Ovary (tissue), 7 donors: ENCODE measurements at regions not wholly inside any gene's neighbourhood (a gene's known extent, or its start where the extent isn't known, plus 50 kb on each side); places are given as distances from the start of the nearest gene placed in this dataset.

Experiments used
- DNase-seq, 5 donors: peaks; one replicate each; pipeline ENCODE4 v3.0.0-alpha.2; 2019 to 2020
- H3K27ac ChIP-seq, 2 donors: fragments of 200-600 bp; one replicate each; pipeline versions ENCODE4 v1.5.1 to v1.8.0; 2019 to 2022
- H3K27me3 ChIP-seq: fragments of 200-600 bp; one replicate; pipeline ENCODE4 v1.8.0; 2022
- H3K36me3 ChIP-seq: fragments of 200-600 bp; sonication (generic); one replicate; pipeline ENCODE4 v1.5.1; 2019
- H3K4me1 ChIP-seq: one replicate; pipeline ENCODE4 v1.8.1; 2013; ENCODE audit warnings: mild to moderate bottlenecking, moderate library complexity; ENCODE audit not compliant: insufficient read depth
- H3K4me3 ChIP-seq: fragments of 200-600 bp; sonication (generic); one replicate; pipeline ENCODE4 v1.5.1; 2017
- H3K9me3 ChIP-seq, 2 donors: fragments of 200-600 bp in 1 of 2; sonication (generic) in 1 of 2; one replicate each; pipeline versions ENCODE4 v1.5.1 to v1.8.1; 2013 to 2019; ENCODE audit warnings: mild to moderate bottlenecking in 1 of 2, moderate library complexity in 1 of 2
- EP300 ChIP-seq: sonication (generic); formaldehyde crosslinking; IDR thresholded peaks from one replicate; pipeline ENCODE4 v1.6.1; 2017; ENCODE audit warnings: antibody characterized with exemption
- POLR2A ChIP-seq: fragments of 450-650 bp; IDR thresholded peaks from one replicate; pipeline ENCODE4 v1.6.1; 2017; ENCODE audit warnings: antibody characterized with exemption, mild to moderate bottlenecking, moderate library complexity
- WGBS, 3 donors: extraction: QIAGEN DNeasy Blood & Tissue Kit in 1 of 3; methylation state at CpG; one replicate each; pipeline versions ENCODE4 v1.1.5 to v1.1.7; 2013 to 2017; 5-methylcytosine and 5-hydroxymethylcytosine counted together
- intact Hi-C, 4 donors: fragments of 100-400 bp; cut with DNase I; formaldehyde crosslinking; loops; one replicate each; pipeline versions ENCODE4 v1.11.0 to v1.15.1; 2022 to 2023
- TF ChIP-seq, protein P1 (sequence below), 3 donors: fragments of 450-650 bp in 2 of 3; fragments of 200-600 bp in 1 of 3; IDR thresholded peaks; one replicate each; pipeline versions ENCODE4 v1.5.1 to v1.8.0; 2016 to 2022; ENCODE audit warnings: antibody characterized with exemption in 3 of 3, mild to moderate bottlenecking in 1 of 3
- donor health status: DM: no; HTN: no; CAD: no; lungs with moderate emphysema.
- donor health status: DM: no; HTN: no; CAD: no.
- donor health status: Bipolar disorder and iron deficiency.
- donor health status: DM: no; HTN: no; CAD: no.
- donor health status: DM: yes; HTN: yes; CAD: no.

DNA sequence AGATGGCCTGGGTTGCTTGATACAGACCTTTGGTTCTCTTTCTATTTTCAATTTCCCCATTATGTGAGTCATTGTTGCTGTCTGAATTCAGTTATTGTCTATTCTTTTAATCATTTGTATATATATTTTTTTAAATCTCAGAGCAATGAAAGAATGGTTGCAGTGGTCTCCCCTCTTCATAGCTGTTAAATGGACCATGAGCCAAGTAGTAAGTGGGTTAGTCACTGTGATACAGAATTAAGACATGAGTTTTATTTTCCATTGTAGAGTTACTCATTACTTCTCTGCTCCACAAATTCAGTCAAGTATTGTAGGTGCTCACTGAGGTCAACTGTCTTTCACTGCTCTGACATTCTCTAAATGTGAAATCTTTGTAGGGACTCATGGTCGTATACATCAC lies 174.6 kb upstream of the GRAMD2B start:
- no peak for DNase-seq
- Histone ChIP-seq H3K4me1 (no peaks in the 10 kb centered on the region), H3K9me3 (no peaks in the 10 kb centered on the region), H3K36me3 (no peaks in the 10 kb centered on the region), H3K27me3 (no peaks in the 10 kb centered on the region), H3K4me3 (no peak overlapping the region), H3K27ac (no peak overlapping the region)
- intact Hi-C loops = no loop called here
- TF ChIP-seq EP300 (no peak), POLR2A (no peak)
- TF ChIP-seq, protein P1, sequence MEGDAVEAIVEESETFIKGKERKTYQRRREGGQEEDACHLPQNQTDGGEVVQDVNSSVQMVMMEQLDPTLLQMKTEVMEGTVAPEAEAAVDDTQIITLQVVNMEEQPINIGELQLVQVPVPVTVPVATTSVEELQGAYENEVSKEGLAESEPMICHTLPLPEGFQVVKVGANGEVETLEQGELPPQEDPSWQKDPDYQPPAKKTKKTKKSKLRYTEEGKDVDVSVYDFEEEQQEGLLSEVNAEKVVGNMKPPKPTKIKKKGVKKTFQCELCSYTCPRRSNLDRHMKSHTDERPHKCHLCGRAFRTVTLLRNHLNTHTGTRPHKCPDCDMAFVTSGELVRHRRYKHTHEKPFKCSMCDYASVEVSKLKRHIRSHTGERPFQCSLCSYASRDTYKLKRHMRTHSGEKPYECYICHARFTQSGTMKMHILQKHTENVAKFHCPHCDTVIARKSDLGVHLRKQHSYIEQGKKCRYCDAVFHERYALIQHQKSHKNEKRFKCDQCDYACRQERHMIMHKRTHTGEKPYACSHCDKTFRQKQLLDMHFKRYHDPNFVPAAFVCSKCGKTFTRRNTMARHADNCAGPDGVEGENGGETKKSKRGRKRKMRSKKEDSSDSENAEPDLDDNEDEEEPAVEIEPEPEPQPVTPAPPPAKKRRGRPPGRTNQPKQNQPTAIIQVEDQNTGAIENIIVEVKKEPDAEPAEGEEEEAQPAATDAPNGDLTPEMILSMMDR (IDR thresholded peaks at IDR 0.05) = no peak
- WGBS, 3 donors = 70 to 87% (median 79%) methylated on average over 1 of the region's 1 CpG

DNA sequence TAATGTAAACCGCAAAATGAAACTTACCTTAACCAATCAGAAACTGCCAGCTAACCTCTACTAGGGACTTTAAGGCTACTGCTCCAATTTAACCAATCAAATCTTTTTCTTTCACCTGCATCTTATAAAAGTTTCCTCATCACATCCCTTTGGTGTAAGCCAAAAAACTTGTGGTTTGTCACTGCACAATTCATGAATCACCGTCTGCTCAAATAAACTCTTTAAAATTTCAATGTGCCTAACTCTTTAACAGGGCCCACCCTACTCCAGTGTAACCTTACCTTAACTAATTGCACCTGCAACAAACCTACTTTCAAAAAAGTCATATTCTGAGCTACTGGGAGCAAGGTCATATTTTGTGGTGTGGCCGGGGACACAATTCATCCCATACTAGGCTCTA lies 172.2 kb upstream of the GRAMD2B start:
- no peak overlapping the region for H3K27ac ChIP-seq
- no peaks in the 10 kb centered on the region for H3K9me3 ChIP-seq
- 95 to 96% (median 95%) methylated on average over 3 of the region's 3 CpGs for WGBS, 3 donors
- H3K27me3 ChIP-seq = no peaks in the 10 kb centered on the region
- no peaks in the 10 kb centered on the region for H3K4me1 ChIP-seq
- no peak for DNase-seq
- no peak overlapping the region for H3K4me3 ChIP-seq
- intact Hi-C loops = no loop called here
- TF ChIP-seq, protein P1 (IDR thresholded peaks at IDR 0.05) = no peak
- TF ChIP-seq POLR2A = no peak
- TF ChIP-seq EP300 = no peak
- no peaks in the 10 kb centered on the region for H3K36me3 ChIP-seq

DNA sequence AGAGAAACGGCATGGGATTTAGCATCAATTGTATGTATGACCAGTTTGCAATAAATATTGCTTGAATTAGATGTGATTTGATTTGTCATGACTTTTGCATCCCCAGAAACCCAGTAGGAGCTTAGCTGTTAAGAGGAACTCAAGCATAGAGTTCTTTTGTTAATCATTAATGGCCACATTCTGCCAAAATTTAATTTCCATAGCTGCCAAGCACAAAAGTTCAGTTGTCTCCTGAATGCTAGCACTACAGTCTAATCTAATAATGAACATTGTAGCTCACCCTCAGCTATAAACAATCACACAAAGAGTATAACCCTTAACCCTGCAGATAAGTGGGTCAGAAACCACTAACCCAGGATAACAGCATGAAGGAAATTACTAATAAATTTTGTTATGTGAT lies 169.8 kb upstream of the GRAMD2B start:
- TF ChIP-seq EP300 (no peak), POLR2A (no peak)
- TF ChIP-seq, protein P1 (IDR thresholded peaks at IDR 0.05) = no peak
- Histone ChIP-seq H3K36me3 (no peaks in the 10 kb centered on the region), H3K9me3 (no peaks in the 10 kb centered on the region), H3K27me3 (no peaks in the 10 kb centered on the region), H3K4me1 (no peaks in the 10 kb centered on the region), H3K4me3 (no peak overlapping the region), H3K27ac (no peak overlapping the region)
- DNase-seq = no peak
- intact Hi-C loops = no loop called here
- WGBS, 3 donors = 76 to 94% (median 86%) methylated on average over 1 of the region's 1 CpG

DNA sequence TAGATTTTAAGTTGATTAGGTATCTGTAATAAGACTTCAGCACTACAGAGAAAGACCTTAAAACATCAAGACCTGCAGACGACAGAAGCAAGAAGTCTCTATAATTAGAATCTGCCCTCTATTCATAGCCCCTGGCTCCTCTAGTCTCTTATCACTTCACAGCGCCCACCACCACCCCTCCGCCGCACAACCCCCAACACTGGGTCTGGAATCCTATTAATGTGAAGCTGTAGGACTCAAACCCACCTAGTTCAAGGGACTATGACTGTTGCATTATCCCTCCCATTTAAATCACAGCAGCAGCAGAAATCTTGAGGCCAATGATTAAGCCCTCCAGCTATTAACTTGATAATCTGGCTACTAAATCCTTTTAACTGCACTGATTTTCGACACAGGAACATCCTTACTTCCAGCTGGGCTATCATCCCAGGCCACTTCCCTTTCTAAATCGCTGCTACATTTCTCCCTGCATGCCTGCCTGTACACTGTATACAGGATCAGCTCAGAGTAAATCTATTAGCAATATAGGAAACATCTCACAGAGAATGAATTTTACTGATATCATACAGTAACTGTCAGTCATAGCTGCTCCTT lies 159.5 kb upstream of the GRAMD2B start:
- Histone ChIP-seq H3K36me3 (no peaks in the 10 kb centered on the region), H3K27me3 (no peaks in the 10 kb centered on the region), H3K4me1 (no peaks in the 10 kb centered on the region), H3K4me3 (no peak overlapping the region), H3K9me3 (no peaks in the 10 kb centered on the region), H3K27ac (no peak overlapping the region)
- TF ChIP-seq, protein P1 (IDR thresholded peaks at IDR 0.05) = no peak
- TF ChIP-seq EP300 (no peak), POLR2A (no peak)
- DNase-seq = no peak
- intact Hi-C loops = no loop called here
- 53 to 60% (median 54%) methylated on average over 6 of the region's 6 CpGs for WGBS, 3 donors
